ENCODE measurements at regions not wholly inside any gene's neighbourhood (a gene's known extent, or its start where the extent isn't known, plus 50 kb on each side); places are given as distances from the start of the nearest gene placed in this dataset.

- DNase-seq (ENCODE audit: low spot score in 2 of 2) = no peak
- WGBS, 2 donors = 77 to 85% methylated on average over 6 of the region's 6 CpGs
- intact Hi-C loops (cut with DNase I; ENCODE audit: low total_unique reads) = no loop called here
- no peak for TF ChIP-seq POLR2A (IDR thresholded peaks at IDR 0.05)
- TF ChIP-seq, protein P1, sequence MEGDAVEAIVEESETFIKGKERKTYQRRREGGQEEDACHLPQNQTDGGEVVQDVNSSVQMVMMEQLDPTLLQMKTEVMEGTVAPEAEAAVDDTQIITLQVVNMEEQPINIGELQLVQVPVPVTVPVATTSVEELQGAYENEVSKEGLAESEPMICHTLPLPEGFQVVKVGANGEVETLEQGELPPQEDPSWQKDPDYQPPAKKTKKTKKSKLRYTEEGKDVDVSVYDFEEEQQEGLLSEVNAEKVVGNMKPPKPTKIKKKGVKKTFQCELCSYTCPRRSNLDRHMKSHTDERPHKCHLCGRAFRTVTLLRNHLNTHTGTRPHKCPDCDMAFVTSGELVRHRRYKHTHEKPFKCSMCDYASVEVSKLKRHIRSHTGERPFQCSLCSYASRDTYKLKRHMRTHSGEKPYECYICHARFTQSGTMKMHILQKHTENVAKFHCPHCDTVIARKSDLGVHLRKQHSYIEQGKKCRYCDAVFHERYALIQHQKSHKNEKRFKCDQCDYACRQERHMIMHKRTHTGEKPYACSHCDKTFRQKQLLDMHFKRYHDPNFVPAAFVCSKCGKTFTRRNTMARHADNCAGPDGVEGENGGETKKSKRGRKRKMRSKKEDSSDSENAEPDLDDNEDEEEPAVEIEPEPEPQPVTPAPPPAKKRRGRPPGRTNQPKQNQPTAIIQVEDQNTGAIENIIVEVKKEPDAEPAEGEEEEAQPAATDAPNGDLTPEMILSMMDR (IDR thresholded peaks at IDR 0.05) = no peak
- H3K4me3 ChIP-seq (ENCODE audit: low read depth, poor library complexity, severe bottlenecking) = no peak overlapping the region
These were observed 118.9 kb upstream of the ARL4C start for GRCh38 chr2:234615643-234616356.

DNA sequence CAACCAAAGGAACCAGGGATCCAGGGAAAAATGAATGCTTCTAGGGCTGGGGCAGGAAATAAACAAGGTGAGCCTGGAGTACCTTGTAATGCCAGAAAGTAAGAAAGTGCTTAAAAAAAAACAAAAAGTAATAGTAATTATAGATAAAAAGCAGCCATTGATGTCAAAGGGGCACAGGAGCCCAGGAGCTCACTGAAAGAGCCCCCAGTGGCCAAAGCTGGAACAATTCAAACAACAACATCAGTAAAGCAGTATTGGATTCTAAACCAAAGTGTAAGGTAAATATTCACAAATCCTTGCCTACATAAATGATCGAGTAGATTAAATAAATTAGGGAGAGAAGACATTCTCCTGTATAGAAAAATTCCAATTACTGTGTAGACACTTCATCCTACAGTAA is 114.3 kb upstream of the ARL4C start:
- no peak overlapping the region for H3K4me3 ChIP-seq (ENCODE audit: low read depth, poor library complexity, severe bottlenecking)
- intact Hi-C loops (cut with DNase I; ENCODE audit: low total_unique reads) = no loop called here
- TF ChIP-seq, protein P1 (IDR thresholded peaks at IDR 0.05) = no peak
- no peak for TF ChIP-seq POLR2A (IDR thresholded peaks at IDR 0.05)
- no peak for DNase-seq (ENCODE audit: low spot score in 2 of 2)
- 82 to 88% methylated on average over 1 of the region's 1 CpG for WGBS, 2 donors

DNA sequence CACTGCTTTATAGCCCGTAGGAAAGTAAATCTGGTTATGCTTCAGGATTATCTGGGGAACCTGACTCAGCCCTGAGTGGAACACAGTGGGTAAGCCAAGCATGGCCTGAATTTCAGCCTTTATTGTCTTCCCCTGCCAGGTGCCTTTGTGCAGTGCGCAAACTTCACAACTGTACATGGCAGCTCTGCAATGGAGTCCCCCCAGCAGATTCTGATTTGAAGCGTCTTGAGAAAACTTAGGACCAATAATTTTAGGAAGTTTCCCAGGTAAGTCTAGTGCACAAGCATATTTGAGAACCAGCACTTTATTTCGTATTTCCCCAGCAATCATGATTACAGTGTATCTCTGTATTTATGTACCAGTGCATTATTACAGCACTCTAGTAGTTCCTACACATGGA is 112.1 kb upstream of the ARL4C start:
- 94% methylated on average over 4 of the region's 4 CpGs for WGBS, 2 donors
- no peak overlapping the region for H3K4me3 ChIP-seq (ENCODE audit: low read depth, poor library complexity, severe bottlenecking)
- intact Hi-C loops (cut with DNase I; ENCODE audit: low total_unique reads) = no loop called here
- TF ChIP-seq, protein P1 (IDR thresholded peaks at IDR 0.05) = no peak
- no peak for TF ChIP-seq POLR2A (IDR thresholded peaks at IDR 0.05)
- no peak for DNase-seq (ENCODE audit: low spot score in 2 of 2)

- WGBS, 2 donors = 77 to 83% methylated on average over 8 of the region's 8 CpGs
- no peak overlapping the region for H3K4me3 ChIP-seq (ENCODE audit: low read depth, poor library complexity, severe bottlenecking)
- no peak for TF ChIP-seq POLR2A (IDR thresholded peaks at IDR 0.05)
- TF ChIP-seq, protein P1 (IDR thresholded peaks at IDR 0.05) = no peak
- intact Hi-C loops (cut with DNase I; ENCODE audit: low total_unique reads) = no loop called here
- DNase-seq (ENCODE audit: low spot score in 2 of 2) = no peak
These were observed 110.8 kb upstream of the ARL4C start for GRCh38 chr2:234607691-234608090.

GRCh38 chr2:234606896-234607295 is 110.0 kb upstream of the ARL4C start:
- intact Hi-C loops (cut with DNase I; ENCODE audit: low total_unique reads) = no loop called here
- DNase-seq (ENCODE audit: low spot score in 2 of 2) = no peak
- 73 to 75% methylated on average over 7 of the region's 7 CpGs for WGBS, 2 donors
- no peak for TF ChIP-seq POLR2A (IDR thresholded peaks at IDR 0.05)
- TF ChIP-seq, protein P1 (IDR thresholded peaks at IDR 0.05) = no peak
- H3K4me3 ChIP-seq (ENCODE audit: low read depth, poor library complexity, severe bottlenecking) = no peak overlapping the region

GRCh38 chr2:234603619-234604018 is 106.7 kb upstream of the ARL4C start:
- WGBS, 2 donors = 99 to 100% methylated on average over 2 to 4 of the region's 4 CpGs
- TF ChIP-seq POLR2A (IDR thresholded peaks at IDR 0.05) = no peak
- TF ChIP-seq, protein P1 (IDR thresholded peaks at IDR 0.05) = no peak
- no peak overlapping the region for H3K4me3 ChIP-seq (ENCODE audit: low read depth, poor library complexity, severe bottlenecking)
- no peak for DNase-seq (ENCODE audit: low spot score in 2 of 2)
- intact Hi-C loops (cut with DNase I; ENCODE audit: low total_unique reads) = no loop called here

Measured in lower leg skin (tissue), 4 donors.